DMS114 treated with DMSO at 0.1 percent for 48 hours (cell line): ENCODE measurements at regions not wholly inside any gene's neighbourhood (a gene's known extent, or its start where the extent isn't known, plus 50 kb on each side); places are given as distances from the start of the nearest gene placed in this dataset.
A peak's percentile ranks its signal among the peaks of the same experiment; 100 is the strongest.

Source experiments
- DNase-seq: peaks from one replicate; lab custom pipeline; 2025; ENCODE audit not compliant: unreplicated experiment; lab: John Stamatoyannopoulos, UW

DNA sequence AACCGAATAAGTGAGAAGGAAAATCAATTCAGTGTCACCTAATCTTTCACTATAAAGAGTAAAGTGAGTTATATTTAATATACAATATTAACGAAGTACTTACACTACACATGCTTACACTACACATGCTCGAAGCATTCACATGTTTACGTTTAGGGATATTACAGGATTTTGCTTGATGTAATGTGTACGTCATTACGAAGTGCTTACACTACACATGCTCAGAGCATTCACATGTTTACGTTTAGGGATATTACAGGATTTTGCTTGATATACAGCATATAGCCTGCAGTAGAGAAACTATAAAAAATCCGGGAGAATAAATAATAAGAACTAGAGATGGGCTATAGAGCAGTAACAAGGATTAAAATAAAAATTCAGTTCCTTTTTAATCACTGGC, 538.8 kb upstream of the CXADR start:
- no peak for DNase-seq

GRCh38 chr21:16976193-16976592, 536.6 kb upstream of the CXADR start:
- DNase-seq, result no peak

- no peak for DNase-seq
Observed at GRCh38 chr21:16978309-16978895, 534.4 kb upstream of the CXADR start.

- no peak for DNase-seq
Observed at GRCh38 chr21:16979574-16979973, 533.3 kb upstream of the CXADR start.

GRCh38 chr21:16983420-16983819, 529.4 kb upstream of the CXADR start:
- DNase-seq, result no peak

- DNase-seq, result no peak
Observed at GRCh38 chr21:16992448-16992847, 520.4 kb upstream of the CXADR start.

DNA sequence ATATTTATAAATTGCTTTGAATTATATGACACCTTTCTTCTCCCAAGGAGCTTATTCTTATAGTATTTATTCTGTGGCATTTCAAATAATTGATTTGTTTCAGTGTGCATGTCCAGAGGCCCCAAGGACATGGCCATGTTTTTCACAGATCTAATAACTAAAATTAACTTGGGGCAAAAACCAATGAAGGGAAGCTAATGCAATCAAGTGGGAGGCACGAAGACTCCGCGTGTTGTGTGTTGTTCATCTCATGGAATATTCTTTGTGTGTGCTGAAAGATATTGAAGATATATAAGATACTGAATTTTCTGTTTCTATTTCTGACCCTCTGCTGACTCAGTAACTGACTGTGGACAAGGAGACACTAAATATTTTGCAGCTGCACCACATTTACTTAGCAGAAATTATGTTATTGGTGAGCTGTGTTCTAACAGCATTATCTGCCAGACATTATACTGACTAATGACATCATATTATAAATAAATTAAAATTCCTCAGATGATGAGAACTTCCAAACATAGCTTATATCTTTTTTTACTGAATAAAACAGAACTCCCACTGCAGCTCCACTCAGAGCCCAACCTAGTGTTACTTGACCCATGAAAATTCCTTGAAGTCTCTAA, 519.3 kb upstream of the CXADR start:
- no peak for DNase-seq

- DNase-seq, result peak; percentile 10
Observed at GRCh38 chr21:17002594-17003257, 510.1 kb upstream of the CXADR start.

DNA sequence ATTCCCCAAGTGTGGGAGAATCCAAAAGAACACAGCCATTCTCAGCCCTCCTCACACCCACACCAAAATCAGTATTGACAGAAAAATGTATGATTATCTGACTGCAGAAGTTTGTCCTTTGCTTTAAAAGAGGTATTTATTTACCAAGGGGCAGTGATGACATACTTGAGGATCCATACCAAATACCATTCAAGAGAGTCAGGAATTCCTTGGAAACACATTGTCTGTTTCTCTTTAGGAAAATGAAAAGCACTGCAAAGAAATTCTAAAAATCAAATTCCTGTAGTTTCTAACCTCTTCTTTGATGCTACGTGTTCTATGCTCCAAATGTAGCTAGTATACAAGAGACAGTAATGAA, 509.6 kb upstream of the CXADR start:
- peak; percentile 8 for DNase-seq

DNA sequence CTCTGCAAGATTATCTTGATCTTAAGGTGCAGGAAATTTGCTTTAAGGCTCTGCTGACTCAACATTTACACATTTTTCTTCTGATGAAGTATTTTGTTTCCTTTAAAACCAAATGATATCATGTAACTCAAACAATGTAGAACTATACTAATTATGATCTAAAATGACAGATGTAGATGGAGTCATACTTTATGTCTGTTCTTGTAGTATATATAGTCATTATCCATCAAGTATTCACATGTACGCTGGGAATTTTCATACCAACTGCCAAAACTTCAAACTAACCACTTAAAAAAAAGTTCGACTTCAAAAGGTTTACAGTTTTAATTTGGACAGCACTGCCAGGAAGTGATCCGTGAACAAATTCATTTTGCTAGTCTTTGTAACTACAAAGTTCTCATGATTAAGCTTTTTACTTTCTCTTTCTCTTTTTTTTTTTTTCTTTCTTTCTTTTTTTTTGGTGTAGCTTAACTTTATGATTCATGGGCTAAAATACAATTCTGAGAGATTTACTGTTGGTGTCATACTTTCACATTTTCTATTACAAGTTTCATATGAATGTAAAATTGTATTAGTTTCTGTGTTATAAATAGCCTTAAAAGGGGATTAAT, 509.0 kb upstream of the CXADR start:
- no peak for DNase-seq

DNA sequence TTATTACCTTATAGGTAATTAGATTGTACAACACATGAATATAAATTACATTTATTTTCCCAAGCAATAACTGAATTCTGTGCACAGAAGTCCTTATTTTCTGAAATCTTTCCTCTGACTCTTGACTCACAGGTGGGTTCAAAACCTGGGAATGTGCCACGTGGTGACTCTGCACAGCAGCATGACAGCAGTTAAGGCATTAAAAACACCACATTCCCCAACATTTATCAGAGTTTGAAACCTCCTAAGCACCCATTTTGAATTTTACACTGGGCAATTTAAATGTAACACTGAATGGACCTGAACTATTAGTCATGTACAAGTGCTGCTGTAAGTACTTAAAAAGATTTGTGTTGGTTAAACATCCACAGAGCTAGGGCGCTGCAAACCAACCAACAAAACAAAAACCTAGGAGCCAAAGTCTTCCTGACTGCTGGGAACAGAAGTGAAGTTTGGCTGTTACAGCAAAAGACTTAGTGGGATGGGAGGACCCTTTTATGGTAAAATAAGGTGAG, 480.6 kb upstream of the CXADR start:
- DNase-seq, result no peak

- DNase-seq, result no peak
Observed at GRCh38 chr21:17044696-17045095, 468.1 kb upstream of the CXADR start.

- DNase-seq, result no peak
Observed at GRCh38 chr21:17045214-17045853, 467.5 kb upstream of the CXADR start.

GRCh38 chr21:17048974-17049373, 463.9 kb upstream of the CXADR start:
- no peak for DNase-seq

DNA sequence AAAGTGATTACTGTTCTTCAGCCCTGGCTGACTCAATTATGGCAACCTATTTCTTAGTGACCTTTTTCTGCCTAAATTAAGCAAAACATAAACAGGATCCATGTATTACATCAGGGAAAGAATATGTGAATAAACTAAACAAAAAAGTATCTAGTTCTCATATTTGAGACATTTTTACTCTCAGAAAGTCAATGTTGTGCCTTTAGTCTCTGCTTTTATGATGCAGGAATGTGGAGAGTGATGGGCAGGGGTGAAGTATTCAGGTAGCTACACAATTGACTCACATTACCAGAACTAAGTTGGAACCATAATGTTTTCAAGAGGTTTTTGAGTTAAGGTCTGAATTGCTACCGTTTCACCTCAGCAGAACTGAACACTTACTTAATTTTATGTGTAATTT, 462.7 kb upstream of the CXADR start:
- no peak for DNase-seq

DNA sequence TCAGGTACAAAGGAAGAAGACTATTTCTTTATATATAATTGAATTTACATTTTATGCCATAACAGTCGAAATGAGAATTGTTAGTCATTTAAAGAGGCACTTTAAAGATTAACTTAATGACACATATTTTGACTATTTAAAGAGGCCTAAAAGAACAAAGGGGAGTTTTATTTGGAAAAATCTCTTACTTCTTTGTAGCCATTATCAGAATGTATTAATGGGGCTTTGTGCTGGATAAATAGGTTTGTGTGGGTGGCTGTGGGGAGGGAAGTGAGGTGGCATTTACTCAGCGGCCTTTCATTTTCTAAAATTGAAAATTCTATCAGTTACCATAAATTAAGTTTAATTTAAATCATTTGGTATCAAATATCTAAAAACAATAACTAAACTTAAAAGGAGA, 462.2 kb upstream of the CXADR start:
- no peak for DNase-seq

- no peak for DNase-seq
Observed at GRCh38 chr21:17051054-17051453, 461.8 kb upstream of the CXADR start.

- DNase-seq, result no peak
Observed at GRCh38 chr21:17053321-17053720, 459.5 kb upstream of the CXADR start.

DNA sequence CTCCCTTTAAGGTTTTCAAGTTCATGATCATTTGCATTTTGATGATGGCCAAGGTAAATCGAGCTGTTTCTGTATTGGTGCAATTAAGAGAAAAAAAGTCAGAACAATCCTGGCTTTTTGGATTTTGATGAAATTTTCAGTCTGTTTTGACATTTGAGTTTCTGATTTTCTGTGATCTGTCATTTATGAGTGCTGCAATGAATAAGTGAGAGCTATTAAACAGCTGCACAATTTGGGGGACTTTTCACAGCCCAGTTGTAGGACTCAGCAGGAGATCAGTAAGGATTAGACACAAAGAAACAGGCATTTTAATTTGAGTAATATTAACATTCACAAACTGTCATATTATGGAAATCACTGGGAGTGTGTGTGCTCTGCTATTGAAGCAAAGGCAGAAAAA, 452.9 kb upstream of the CXADR start:
- no peak for DNase-seq

- DNase-seq, result no peak
Observed at GRCh38 chr21:17066006-17066405, 446.8 kb upstream of the CXADR start.

DNA sequence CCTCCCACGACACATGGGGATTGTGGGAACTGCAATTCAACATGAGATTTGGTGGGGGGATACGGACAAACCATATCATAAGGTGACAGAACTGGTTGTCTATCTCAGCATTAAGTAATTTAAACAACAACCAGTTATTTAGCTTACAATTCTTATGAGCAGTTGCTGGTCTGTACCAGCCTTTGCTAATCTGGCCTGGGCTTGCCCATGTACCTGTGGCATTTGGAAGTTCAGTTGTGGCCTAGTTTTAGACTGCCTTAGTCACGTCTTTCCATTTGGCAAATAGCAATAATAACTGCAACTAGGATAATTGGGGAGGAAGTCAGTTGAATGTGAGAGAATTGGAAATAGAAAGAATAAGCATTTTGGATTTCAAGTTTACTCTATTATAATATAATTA, 441.8 kb upstream of the CXADR start:
- DNase-seq, result no peak

DNA sequence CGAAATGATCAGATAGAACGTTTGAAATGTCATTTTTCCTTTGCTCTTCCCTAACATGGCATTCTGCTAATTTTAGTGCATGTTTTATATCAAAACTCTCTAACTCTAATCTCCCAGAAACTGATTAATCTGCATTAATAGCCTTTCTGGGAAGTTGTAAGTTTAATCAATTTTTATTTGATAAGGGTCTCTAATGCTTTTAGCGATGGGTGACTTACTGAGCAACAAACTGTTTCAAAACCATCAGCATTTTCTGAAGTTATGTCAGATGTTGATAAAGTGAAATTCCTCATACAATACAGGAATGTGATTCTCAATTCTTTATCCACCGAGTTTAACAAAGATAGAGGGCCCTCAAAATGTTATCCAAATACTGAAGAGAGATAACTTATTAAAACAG, 431.6 kb upstream of the CXADR start:
- no peak for DNase-seq
